ENCODE measurements at regions not wholly inside any gene's neighbourhood (a gene's known extent, or its start where the extent isn't known, plus 50 kb on each side); places are given as distances from the start of the nearest gene placed in this dataset.

DNA sequence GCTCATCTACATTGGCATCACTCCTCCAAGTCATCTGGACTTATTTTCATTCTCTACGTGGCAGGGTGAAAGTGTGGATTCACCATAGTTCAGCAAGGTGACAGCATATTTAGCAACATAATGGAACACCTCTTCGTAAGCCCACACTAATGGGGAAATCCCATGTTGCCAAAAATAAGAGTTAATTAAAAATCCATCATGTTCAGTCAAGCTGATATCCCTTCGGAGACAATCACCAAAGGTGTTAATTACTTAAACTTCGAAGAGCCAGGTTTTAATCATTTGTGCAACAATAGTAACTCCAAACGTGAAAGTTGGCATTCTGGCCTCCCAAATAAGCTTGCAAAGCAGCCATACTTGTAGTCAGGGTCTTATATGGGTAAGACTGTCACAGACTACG is 242.9 kb downstream of the NSG2 start:
- DNase-seq (ENCODE audit: low read depth): no peak

- no peak for DNase-seq (ENCODE audit: low read depth)
Measured at GRCh38 chr5:174291162-174291561, 245.7 kb downstream of the NSG2 start.

- no peak for DNase-seq (ENCODE audit: low read depth)
Measured at GRCh38 chr5:174292348-174292747, 246.8 kb downstream of the NSG2 start.

GRCh38 chr5:174293006-174293405 is 247.5 kb downstream of the NSG2 start:
- DNase-seq (ENCODE audit: low read depth): no peak

DNA sequence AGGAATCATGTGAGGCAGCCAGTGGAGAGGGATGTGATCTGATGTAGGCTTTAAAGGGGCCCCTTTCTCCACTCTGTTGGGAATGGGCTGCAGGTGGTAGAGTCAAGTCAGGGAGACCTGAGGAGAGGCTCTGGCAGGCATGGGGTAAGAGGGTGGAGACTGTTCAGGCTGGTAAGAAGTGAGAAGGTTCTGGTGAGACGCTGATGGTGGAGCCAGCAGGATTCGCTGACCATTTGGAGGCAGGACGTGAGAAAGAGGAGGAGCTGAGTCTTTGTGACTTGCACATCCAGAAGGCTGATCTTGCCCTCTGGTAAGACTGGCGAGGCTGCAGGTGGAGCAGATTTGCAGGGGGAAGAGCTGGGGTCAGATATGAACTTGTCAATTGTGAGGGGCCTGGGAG is 248.0 kb downstream of the NSG2 start:
- no peak for DNase-seq (ENCODE audit: low read depth)

- no peak for DNase-seq (ENCODE audit: low read depth)
Measured at GRCh38 chr5:174294891-174295620, 249.6 kb downstream of the NSG2 start.

GRCh38 chr5:174295702-174296436 is 250.4 kb downstream of the NSG2 start:
- no peak for DNase-seq (ENCODE audit: low read depth)

DNA sequence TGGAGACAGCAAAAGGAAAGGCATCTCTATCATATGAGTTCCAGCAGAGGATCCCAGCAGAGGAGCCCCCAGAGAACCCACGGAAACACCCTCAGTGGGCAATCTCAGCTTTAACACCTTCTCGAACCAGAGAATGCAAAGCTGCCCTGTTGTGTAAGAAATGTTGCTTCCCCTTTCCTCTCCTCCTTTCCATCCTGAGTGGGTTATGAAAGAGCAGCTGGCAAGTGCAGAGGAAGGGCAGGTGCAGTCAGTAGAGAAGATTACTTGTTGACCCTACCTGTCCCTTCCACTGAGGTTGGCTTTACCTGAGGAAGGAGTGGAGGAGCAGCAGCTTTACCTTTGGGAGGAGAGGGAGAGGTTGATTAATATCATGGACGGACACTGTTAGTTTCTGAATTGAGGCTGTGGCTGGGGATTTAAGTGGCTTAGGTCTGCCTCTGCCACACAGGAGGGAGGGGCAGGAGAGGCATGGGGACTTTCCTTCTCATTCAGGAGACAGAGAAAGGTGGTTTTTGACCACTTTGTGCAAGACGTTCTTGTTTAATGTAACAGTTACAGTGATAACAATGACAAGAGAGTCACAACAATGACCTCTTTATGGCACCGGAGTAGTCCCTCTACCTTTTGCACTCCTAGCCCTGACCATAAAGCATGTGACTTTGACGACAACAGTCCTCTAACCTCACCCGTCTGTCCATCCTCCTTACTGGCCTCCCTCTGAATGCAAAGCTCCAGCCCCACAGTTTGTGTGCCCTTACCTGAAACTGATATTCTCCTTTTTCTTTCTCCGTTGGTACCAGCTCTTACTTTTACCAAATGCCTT is 254.8 kb downstream of the NSG2 start:
- no peak for DNase-seq (ENCODE audit: low read depth)

DNA sequence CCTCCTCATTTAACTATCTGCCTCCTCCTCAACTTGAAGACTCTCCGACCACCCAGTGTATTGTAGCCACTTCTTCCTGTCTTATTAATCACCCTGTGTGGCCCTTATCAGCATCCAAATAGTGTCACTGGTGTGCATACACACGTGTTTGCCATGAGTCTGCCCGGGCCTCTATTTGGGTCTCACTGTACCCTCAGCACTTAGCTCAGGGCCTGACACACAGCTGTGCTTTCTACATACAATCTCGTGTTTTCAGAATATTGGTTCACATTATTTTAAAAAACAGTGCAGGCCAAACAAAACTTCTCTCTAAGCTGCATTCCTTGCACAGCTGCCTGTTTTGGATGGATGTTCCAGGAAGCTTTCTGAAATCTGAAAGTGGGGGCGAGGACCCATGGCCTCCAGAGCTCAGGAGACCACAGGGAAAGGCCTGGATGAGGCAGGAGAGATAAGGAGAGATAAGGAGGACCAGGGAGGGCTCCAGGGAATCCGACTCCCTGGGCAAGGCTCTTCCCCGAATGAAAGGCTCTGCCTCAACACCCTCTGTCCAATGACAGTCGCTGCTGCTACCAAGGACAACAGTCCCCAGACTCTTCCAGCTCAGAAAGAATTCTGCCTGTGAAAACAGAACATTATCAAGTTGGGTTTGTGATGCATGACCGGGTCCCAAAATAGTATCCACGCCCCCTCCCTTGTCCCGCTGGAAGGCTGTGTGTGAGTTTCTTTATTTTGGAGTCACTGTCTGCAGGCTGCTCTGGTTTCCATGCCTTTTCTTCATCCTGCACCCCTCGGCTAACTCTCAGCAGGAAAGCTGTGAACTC is 255.6 kb downstream of the NSG2 start:
- no peak for DNase-seq (ENCODE audit: low read depth)

GRCh38 chr5:174301848-174302625 is 256.5 kb downstream of the NSG2 start:
- no peak for DNase-seq (ENCODE audit: low read depth)

- DNase-seq (ENCODE audit: low read depth): no peak
Measured at GRCh38 chr5:174303035-174303434, 257.5 kb downstream of the NSG2 start.

GRCh38 chr5:174303437-174304045 is 258.0 kb downstream of the NSG2 start:
- no peak for DNase-seq (ENCODE audit: low read depth)

GRCh38 chr5:174305241-174305681 is 259.8 kb downstream of the NSG2 start:
- DNase-seq (ENCODE audit: low read depth): no peak

GRCh38 chr5:174306345-174307030 is 261.0 kb downstream of the NSG2 start:
- DNase-seq (ENCODE audit: low read depth): no peak

GRCh38 chr5:174307031-174307408 is 261.5 kb downstream of the NSG2 start:
- no peak for DNase-seq (ENCODE audit: low read depth)

- DNase-seq (ENCODE audit: low read depth): no peak
Measured at GRCh38 chr5:174307656-174308271, 262.3 kb downstream of the NSG2 start.

GRCh38 chr5:174309131-174309795 is 263.8 kb downstream of the NSG2 start:
- no peak for DNase-seq (ENCODE audit: low read depth)

GRCh38 chr5:174310243-174310642 is 264.7 kb downstream of the NSG2 start:
- DNase-seq (ENCODE audit: low read depth): no peak

- no peak for DNase-seq (ENCODE audit: low read depth)
Measured at GRCh38 chr5:174310706-174311105, 265.2 kb downstream of the NSG2 start.
